ENCODE measurements at regions not wholly inside any gene's neighbourhood (a gene's known extent, or its start where the extent isn't known, plus 50 kb on each side); places are given as distances from the start of the nearest gene placed in this dataset.

DNA sequence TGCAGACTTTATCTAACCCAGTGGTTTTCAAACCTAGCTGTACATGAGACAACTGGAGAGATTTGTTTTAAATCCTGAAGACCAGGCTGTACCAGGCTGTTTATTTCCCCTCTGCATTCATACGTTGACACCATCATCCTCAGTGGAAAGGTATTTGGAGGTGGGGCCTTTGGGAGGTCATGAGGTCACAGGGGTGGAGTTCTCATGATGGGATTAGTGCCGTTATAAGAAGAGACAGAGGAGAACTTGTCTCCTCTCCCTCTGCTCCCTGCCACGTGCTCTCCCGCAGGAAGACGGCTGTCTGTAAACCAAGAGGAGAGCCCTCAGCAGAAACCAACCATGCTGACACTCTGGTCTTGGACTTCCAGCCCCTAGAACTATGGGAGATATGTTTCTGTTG lies 165.4 kb downstream of the ADSS2 start:
- ChIA-PET CTCF (no interaction called here), SMC1A (ENCODE audit: uncharacterized antibody, unreplicated experiment) (no interaction called here), POLR2A (interaction anchor here (0.6 kb wide), 1 partner anchor 276 kb away, joined by 3 read pairs; no protein-coding TSS in a partner anchor), RAD21 (ENCODE audit: unreplicated experiment) (no interaction called here)
- DNase-seq (ENCODE audit: low read depth, low spot score) (no peak), FAIRE-seq (no peak), ATAC-seq (no peak)
- Histone ChIP-seq H2AFZ (ENCODE audit: control insufficient read depth, low read depth, low read length) (no peak overlapping the region), H3K9me3 (replicated peaks; ENCODE audit: control insufficient read depth, insufficient read depth, low read length) (no peaks in the 10 kb centered on the region; the same call in 1 of the 3 replicates), H3K27ac (ENCODE audit: control insufficient read depth, insufficient read depth) (no peak overlapping the region), H3K4me2 (ENCODE audit: control insufficient read depth, insufficient read depth) (no peak overlapping the region), H4K20me1 (ENCODE audit: control insufficient read depth, insufficient read depth) (no peaks in the 10 kb centered on the region), H3K4me3 (no peak overlapping the region), H3K27me3 (replicated peaks in 1 of 2; ENCODE audit: control insufficient read depth in 2 of 2, insufficient read depth in 2 of 2, low read length in 1 of 2) (no peaks in the 10 kb centered on the region; a peak in 1 of 4 replicates), H3K79me2 (ENCODE audit: control insufficient read depth, insufficient read depth, low read length) (no peaks in the 10 kb centered on the region), H3K36me3 (ENCODE audit: control insufficient read depth in 2 of 2, insufficient read depth in 2 of 2, low read length in 1 of 2) (no peaks in the 10 kb centered on the region), H3K9ac (ENCODE audit: control insufficient read depth, insufficient read depth, low read length) (no peak overlapping the region), H3K4me1 (ENCODE audit: control insufficient read depth, insufficient read depth, low read length) (no peaks in the 10 kb centered on the region)
- 75% methylated on average over 5 of the region's 5 CpGs for WGBS (ENCODE audit: insufficient coverage, insufficient replicate concordance, low lambda C conversion rate, missing lambda C conversion rate)
- intact Hi-C loops (cut with micrococcal nuclease; ENCODE audit: unreplicated experiment) (no loop called here), in situ Hi-C loops (cut with MboI) (no loop called here)
- TF ChIP-seq RBBP5 (conservative IDR thresholded peaks at IDR 0.05) = no peak
- no peak for TF ChIP-seq SRF (IDR thresholded peaks at IDR 0.05; ENCODE audit: low read depth in 2 of 2, low read length in 2 of 2)
- no peak for TF ChIP-seq HDAC6 (IDR thresholded peaks at IDR 0.05; ENCODE audit: unreplicated experiment)
- TF ChIP-seq, protein P1, sequence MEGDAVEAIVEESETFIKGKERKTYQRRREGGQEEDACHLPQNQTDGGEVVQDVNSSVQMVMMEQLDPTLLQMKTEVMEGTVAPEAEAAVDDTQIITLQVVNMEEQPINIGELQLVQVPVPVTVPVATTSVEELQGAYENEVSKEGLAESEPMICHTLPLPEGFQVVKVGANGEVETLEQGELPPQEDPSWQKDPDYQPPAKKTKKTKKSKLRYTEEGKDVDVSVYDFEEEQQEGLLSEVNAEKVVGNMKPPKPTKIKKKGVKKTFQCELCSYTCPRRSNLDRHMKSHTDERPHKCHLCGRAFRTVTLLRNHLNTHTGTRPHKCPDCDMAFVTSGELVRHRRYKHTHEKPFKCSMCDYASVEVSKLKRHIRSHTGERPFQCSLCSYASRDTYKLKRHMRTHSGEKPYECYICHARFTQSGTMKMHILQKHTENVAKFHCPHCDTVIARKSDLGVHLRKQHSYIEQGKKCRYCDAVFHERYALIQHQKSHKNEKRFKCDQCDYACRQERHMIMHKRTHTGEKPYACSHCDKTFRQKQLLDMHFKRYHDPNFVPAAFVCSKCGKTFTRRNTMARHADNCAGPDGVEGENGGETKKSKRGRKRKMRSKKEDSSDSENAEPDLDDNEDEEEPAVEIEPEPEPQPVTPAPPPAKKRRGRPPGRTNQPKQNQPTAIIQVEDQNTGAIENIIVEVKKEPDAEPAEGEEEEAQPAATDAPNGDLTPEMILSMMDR (IDR thresholded peaks at IDR 0.05 in 2 of 3, conservative IDR thresholded peaks at IDR 0.05 in 1 of 3; ENCODE audit: control insufficient read depth in 2 of 3, extremely low read depth in 1 of 3, insufficient read depth in 1 of 3, low read depth in 3 of 3, low read length in 3 of 3) = no peak
- TF ChIP-seq SMARCA5 (IDR thresholded peaks at IDR 0.05) = no peak
- TF ChIP-seq SMAD5 (IDR thresholded peaks at IDR 0.05; ENCODE audit: low read depth) = no peak
- no peak for TF ChIP-seq SMC3 (IDR thresholded peaks at IDR 0.05; ENCODE audit: borderline replicate concordance, low read length)
- no peak for TF ChIP-seq NRF1 (conservative IDR thresholded peaks at IDR 0.05; ENCODE audit: low read depth, low read length)
- no peak for TF ChIP-seq NFYB (IDR thresholded peaks at IDR 0.05; ENCODE audit: insufficient read depth, low read depth, low read length)
- TF ChIP-seq, protein P2, sequence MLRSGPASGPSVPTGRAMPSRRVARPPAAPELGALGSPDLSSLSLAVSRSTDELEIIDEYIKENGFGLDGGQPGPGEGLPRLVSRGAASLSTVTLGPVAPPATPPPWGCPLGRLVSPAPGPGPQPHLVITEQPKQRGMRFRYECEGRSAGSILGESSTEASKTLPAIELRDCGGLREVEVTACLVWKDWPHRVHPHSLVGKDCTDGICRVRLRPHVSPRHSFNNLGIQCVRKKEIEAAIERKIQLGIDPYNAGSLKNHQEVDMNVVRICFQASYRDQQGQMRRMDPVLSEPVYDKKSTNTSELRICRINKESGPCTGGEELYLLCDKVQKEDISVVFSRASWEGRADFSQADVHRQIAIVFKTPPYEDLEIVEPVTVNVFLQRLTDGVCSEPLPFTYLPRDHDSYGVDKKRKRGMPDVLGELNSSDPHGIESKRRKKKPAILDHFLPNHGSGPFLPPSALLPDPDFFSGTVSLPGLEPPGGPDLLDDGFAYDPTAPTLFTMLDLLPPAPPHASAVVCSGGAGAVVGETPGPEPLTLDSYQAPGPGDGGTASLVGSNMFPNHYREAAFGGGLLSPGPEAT (IDR thresholded peaks at IDR 0.05; ENCODE audit: low read depth) = no peak
- no peak for TF ChIP-seq ZNF622 (IDR thresholded peaks at IDR 0.05)
- no peak for TF ChIP-seq CREM (IDR thresholded peaks at IDR 0.05; ENCODE audit: low read depth)
- TF ChIP-seq, protein P3, sequence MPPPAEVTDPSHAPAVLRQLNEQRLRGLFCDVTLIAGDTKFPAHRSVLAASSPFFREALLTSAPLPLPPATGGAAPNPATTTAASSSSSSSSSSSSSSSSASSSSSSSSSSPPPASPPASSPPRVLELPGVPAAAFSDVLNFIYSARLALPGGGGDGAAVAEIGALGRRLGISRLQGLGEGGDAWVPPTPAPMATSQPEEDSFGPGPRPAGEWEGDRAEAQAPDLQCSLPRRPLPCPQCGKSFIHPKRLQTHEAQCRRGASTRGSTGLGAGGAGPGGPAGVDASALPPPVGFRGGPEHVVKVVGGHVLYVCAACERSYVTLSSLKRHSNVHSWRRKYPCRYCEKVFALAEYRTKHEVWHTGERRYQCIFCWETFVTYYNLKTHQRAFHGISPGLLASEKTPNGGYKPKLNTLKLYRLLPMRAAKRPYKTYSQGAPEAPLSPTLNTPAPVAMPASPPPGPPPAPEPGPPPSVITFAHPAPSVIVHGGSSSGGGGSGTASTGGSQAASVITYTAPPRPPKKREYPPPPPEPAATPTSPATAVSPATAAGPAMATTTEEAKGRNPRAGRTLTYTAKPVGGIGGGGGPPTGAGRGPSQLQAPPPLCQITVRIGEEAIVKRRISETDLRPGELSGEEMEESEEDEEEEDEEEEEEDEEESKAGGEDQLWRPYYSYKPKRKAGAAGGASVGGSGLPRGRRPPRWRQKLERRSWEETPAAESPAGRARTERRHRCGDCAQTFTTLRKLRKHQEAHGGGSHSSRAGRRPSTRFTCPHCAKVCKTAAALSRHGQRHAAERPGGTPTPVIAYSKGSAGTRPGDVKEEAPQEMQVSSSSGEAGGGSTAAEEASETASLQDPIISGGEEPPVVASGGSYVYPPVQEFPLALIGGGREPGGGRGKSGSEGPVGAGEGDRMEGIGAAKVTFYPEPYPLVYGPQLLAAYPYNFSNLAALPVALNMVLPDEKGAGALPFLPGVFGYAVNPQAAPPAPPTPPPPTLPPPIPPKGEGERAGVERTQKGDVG (CRISPR knock-in tag; IDR thresholded peaks at IDR 0.05) = no peak
- no peak for TF ChIP-seq EED (IDR thresholded peaks at IDR 0.05; ENCODE audit: low read depth)
- no peak for TF ChIP-seq STAT1 (conservative IDR thresholded peaks at IDR 0.05)
- TF ChIP-seq HDAC2 (IDR thresholded peaks at IDR 0.05) = no peak
- BruUV-seq (replicated peaks) = no TSS peak
